ENCODE measurements at regions not wholly inside any gene's neighbourhood (a gene's known extent, or its start where the extent isn't known, plus 50 kb on each side); places are given as distances from the start of the nearest gene placed in this dataset.

- Histone ChIP-seq H3K27me3 (ENCODE audit: control insufficient read depth, insufficient read depth, low read length) (no peaks in the 10 kb centered on the region), H3K4me3 (ENCODE audit: low read depth, low read length) (no peak overlapping the region), H3K27ac (ENCODE audit: low read depth, low read length) (no peak overlapping the region), H3K36me3 (ENCODE audit: control insufficient read depth, insufficient read depth, low read length) (no peaks in the 10 kb centered on the region), H3K9me3 (ENCODE audit: control insufficient read depth, insufficient read depth, low read length) (no peaks in the 10 kb centered on the region), H3K4me1 (ENCODE audit: control insufficient read depth, insufficient read depth, low read length) (no peaks in the 10 kb centered on the region)
- DNase-seq (ENCODE audit: low read depth in 4 of 6, low spot score in 6 of 6), result no peak
- no CpG with 5 or more reads among the region's 3 CpGs for WGBS (ENCODE audit: insufficient coverage)
These were observed 198.6 kb downstream of the ANAPC10 start for GRCh38 chr4:144899393-144899792.

- no peaks in the 10 kb centered on the region for H3K27me3 ChIP-seq (ENCODE audit: control insufficient read depth, insufficient read depth, low read length)
- WGBS (ENCODE audit: insufficient coverage), result no CpG with 5 or more reads among the region's 2 CpGs
- H3K4me1 ChIP-seq (ENCODE audit: control insufficient read depth, insufficient read depth, low read length), result no peaks in the 10 kb centered on the region
- DNase-seq (ENCODE audit: low read depth in 4 of 6, low spot score in 6 of 6), result peak in 2 of 6 donors; percentile 9 to 68
- H3K27ac ChIP-seq (ENCODE audit: low read depth, low read length), result no peak overlapping the region
- no peaks in the 10 kb centered on the region for H3K9me3 ChIP-seq (ENCODE audit: control insufficient read depth, insufficient read depth, low read length)
- H3K4me3 ChIP-seq (ENCODE audit: low read depth, low read length), result no peak overlapping the region
- no peaks in the 10 kb centered on the region for H3K36me3 ChIP-seq (ENCODE audit: control insufficient read depth, insufficient read depth, low read length)
These were observed 196.9 kb downstream of the ANAPC10 start for GRCh38 chr4:144901141-144901540.

GRCh38 chr4:144902614-144903013 is 195.4 kb downstream of the ANAPC10 start:
- no CpG with 5 or more reads among the region's 1 CpG for WGBS (ENCODE audit: insufficient coverage)
- no peak overlapping the region for H3K27ac ChIP-seq (ENCODE audit: low read depth, low read length)
- no peaks in the 10 kb centered on the region for H3K27me3 ChIP-seq (ENCODE audit: control insufficient read depth, insufficient read depth, low read length)
- H3K9me3 ChIP-seq (ENCODE audit: control insufficient read depth, insufficient read depth, low read length), result no peaks in the 10 kb centered on the region
- no peak overlapping the region for H3K4me3 ChIP-seq (ENCODE audit: low read depth, low read length)
- no peaks in the 10 kb centered on the region for H3K4me1 ChIP-seq (ENCODE audit: control insufficient read depth, insufficient read depth, low read length)
- DNase-seq (ENCODE audit: low read depth in 4 of 6, low spot score in 6 of 6), result peak in 1 of 6 donors; percentile 13
- H3K36me3 ChIP-seq (ENCODE audit: control insufficient read depth, insufficient read depth, low read length), result no peaks in the 10 kb centered on the region

GRCh38 chr4:144903953-144904711 is 193.9 kb downstream of the ANAPC10 start:
- WGBS (ENCODE audit: insufficient coverage), result 82% methylated on average over 3 of the region's 3 CpGs
- Histone ChIP-seq H3K4me3 (ENCODE audit: low read depth, low read length) (no peak overlapping the region), H3K9me3 (ENCODE audit: control insufficient read depth, insufficient read depth, low read length) (no peaks in the 10 kb centered on the region), H3K36me3 (ENCODE audit: control insufficient read depth, insufficient read depth, low read length) (no peaks in the 10 kb centered on the region), H3K27me3 (ENCODE audit: control insufficient read depth, insufficient read depth, low read length) (no peaks in the 10 kb centered on the region), H3K27ac (ENCODE audit: low read depth, low read length) (no peak overlapping the region), H3K4me1 (ENCODE audit: control insufficient read depth, insufficient read depth, low read length) (no peaks in the 10 kb centered on the region)
- no peak for DNase-seq (ENCODE audit: low read depth in 4 of 6, low spot score in 6 of 6)

- DNase-seq (ENCODE audit: low read depth in 4 of 6, low spot score in 6 of 6), result no peak
- no peaks in the 10 kb centered on the region for H3K9me3 ChIP-seq (ENCODE audit: control insufficient read depth, insufficient read depth, low read length)
- H3K27ac ChIP-seq (ENCODE audit: low read depth, low read length), result no peak overlapping the region
- no peaks in the 10 kb centered on the region for H3K4me1 ChIP-seq (ENCODE audit: control insufficient read depth, insufficient read depth, low read length)
- H3K4me3 ChIP-seq (ENCODE audit: low read depth, low read length), result no peak overlapping the region
- no peaks in the 10 kb centered on the region for H3K36me3 ChIP-seq (ENCODE audit: control insufficient read depth, insufficient read depth, low read length)
- H3K27me3 ChIP-seq (ENCODE audit: control insufficient read depth, insufficient read depth, low read length), result no peaks in the 10 kb centered on the region
- 86% methylated on average over 2 of the region's 2 CpGs for WGBS (ENCODE audit: insufficient coverage)
These were observed 192.7 kb downstream of the ANAPC10 start for GRCh38 chr4:144905286-144905685.

GRCh38 chr4:144906181-144906925 is 191.6 kb downstream of the ANAPC10 start:
- 89% methylated on average over 4 of the region's 6 CpGs for WGBS (ENCODE audit: insufficient coverage)
- no peaks in the 10 kb centered on the region for H3K9me3 ChIP-seq (ENCODE audit: control insufficient read depth, insufficient read depth, low read length)
- no peak overlapping the region for H3K27ac ChIP-seq (ENCODE audit: low read depth, low read length)
- peak in 1 of 6 donors; percentile 17 for DNase-seq (ENCODE audit: low read depth in 4 of 6, low spot score in 6 of 6)
- H3K27me3 ChIP-seq (ENCODE audit: control insufficient read depth, insufficient read depth, low read length), result no peaks in the 10 kb centered on the region
- no peaks in the 10 kb centered on the region for H3K4me1 ChIP-seq (ENCODE audit: control insufficient read depth, insufficient read depth, low read length)
- H3K4me3 ChIP-seq (ENCODE audit: low read depth, low read length), result no peak overlapping the region
- no peaks in the 10 kb centered on the region for H3K36me3 ChIP-seq (ENCODE audit: control insufficient read depth, insufficient read depth, low read length)

GRCh38 chr4:144910723-144911122 is 187.3 kb downstream of the ANAPC10 start:
- WGBS (ENCODE audit: insufficient coverage), result 55% methylated on average over 2 of the region's 2 CpGs
- DNase-seq (ENCODE audit: low read depth in 4 of 6, low spot score in 6 of 6), result peak in 2 of 6 donors; percentile 5 to 50
- no peak overlapping the region for H3K4me3 ChIP-seq (ENCODE audit: low read depth, low read length)

More at GRCh38 chr4:144910723-144911122, 187.3 kb downstream of the ANAPC10 start:
- Histone ChIP-seq H3K9me3 (ENCODE audit: control insufficient read depth, insufficient read depth, low read length) (no peaks in the 10 kb centered on the region), H3K27ac (ENCODE audit: low read depth, low read length) (no peak overlapping the region), H3K27me3 (ENCODE audit: control insufficient read depth, insufficient read depth, low read length) (no peaks in the 10 kb centered on the region), H3K36me3 (ENCODE audit: control insufficient read depth, insufficient read depth, low read length) (no peaks in the 10 kb centered on the region), H3K4me1 (ENCODE audit: control insufficient read depth, insufficient read depth, low read length) (no peaks in the 10 kb centered on the region)
